ENCODE measurements at regions not wholly inside any gene's neighbourhood (a gene's known extent, or its start where the extent isn't known, plus 50 kb on each side); places are given as distances from the start of the nearest gene placed in this dataset.

GRCh38 chr21:35925497-35925896, 134.8 kb downstream of the SETD4 start (continued):
- no peak for TF ChIP-seq ZNF766 (CRISPR knock-in tag; IDR thresholded peaks at IDR 0.05; ENCODE audit: borderline replicate concordance)
- no peak for TF ChIP-seq MIER2 (CRISPR knock-in tag; IDR thresholded peaks at IDR 0.05)
- TF ChIP-seq SOX6 (IDR thresholded peaks at IDR 0.05) = no peak
- TF ChIP-seq SOX6 (CRISPR knock-in tag; IDR thresholded peaks at IDR 0.05) = no peak
- TF ChIP-seq MATR3 (CRISPR knock-in tag; IDR thresholded peaks at IDR 0.05) = no peak
- TF ChIP-seq ATF2 (CRISPR knock-in tag; IDR thresholded peaks at IDR 0.05) = no peak
- TF ChIP-seq SNAPC5 (CRISPR knock-in tag; IDR thresholded peaks at IDR 0.05; ENCODE audit: borderline replicate concordance) = no peak
- no peak for TF ChIP-seq ZNF513 (CRISPR knock-in tag; conservative IDR thresholded peaks at IDR 0.05)
- no peak for TF ChIP-seq AHR (CRISPR knock-in tag; IDR thresholded peaks at IDR 0.05)
- no peak for TF ChIP-seq ZFP41 (CRISPR knock-in tag; IDR thresholded peaks at IDR 0.05; ENCODE audit: borderline replicate concordance)
- no peak for TF ChIP-seq ZFAT (CRISPR knock-in tag; conservative IDR thresholded peaks at IDR 0.05)
- TF ChIP-seq DDIT3 (CRISPR knock-in tag; IDR thresholded peaks at IDR 0.05) = no peak
- no peak for TF ChIP-seq SAP130 (CRISPR knock-in tag; IDR thresholded peaks at IDR 0.05; ENCODE audit: low read depth)
- TF ChIP-seq ZNF10 (CRISPR knock-in tag; IDR thresholded peaks at IDR 0.05; ENCODE audit: borderline replicate concordance, low read depth) = no peak
- no peak for TF ChIP-seq AFF4 (CRISPR knock-in tag; IDR thresholded peaks at IDR 0.05)
- no peak for TF ChIP-seq ZNF460 (CRISPR knock-in tag; IDR thresholded peaks at IDR 0.05; ENCODE audit: borderline replicate concordance)
- no peak for TF ChIP-seq ETS1 (CRISPR knock-in tag; IDR thresholded peaks at IDR 0.05)
- no peak for TF ChIP-seq FOXP4 (CRISPR knock-in tag; IDR thresholded peaks at IDR 0.05)
- TF ChIP-seq ZNF121 (CRISPR knock-in tag; IDR thresholded peaks at IDR 0.05) = no peak
- peak; percentile 46 for TF ChIP-seq SALL1 (CRISPR knock-in tag; IDR thresholded peaks at IDR 0.05)

Measured in HepG2 (cell line).